IPS DF 19.7 (cell line): ENCODE measurements at regions not wholly inside any gene's neighbourhood (a gene's known extent, or its start where the extent isn't known, plus 50 kb on each side); places are given as distances from the start of the nearest gene placed in this dataset.

Source experiments
- DNase-seq: peaks from one replicate; pipeline ENCODE4 v3.0.0-alpha.2; 2013; ENCODE audit warnings: low read depth, low spot score

- no peak for DNase-seq
Observed at GRCh38 chr14:54090274-54090673, 133.6 kb upstream of the BMP4 start.

GRCh38 chr14:54094765-54095164 lies 138.1 kb upstream of the BMP4 start:
- DNase-seq: no peak

- DNase-seq: no peak
Observed at GRCh38 chr14:54098536-54098935, 141.9 kb upstream of the BMP4 start.

- DNase-seq: no peak
Observed at GRCh38 chr14:54102051-54102456, 145.4 kb upstream of the BMP4 start.

GRCh38 chr14:54102530-54102929 lies 145.9 kb upstream of the BMP4 start:
- DNase-seq: no peak

DNA sequence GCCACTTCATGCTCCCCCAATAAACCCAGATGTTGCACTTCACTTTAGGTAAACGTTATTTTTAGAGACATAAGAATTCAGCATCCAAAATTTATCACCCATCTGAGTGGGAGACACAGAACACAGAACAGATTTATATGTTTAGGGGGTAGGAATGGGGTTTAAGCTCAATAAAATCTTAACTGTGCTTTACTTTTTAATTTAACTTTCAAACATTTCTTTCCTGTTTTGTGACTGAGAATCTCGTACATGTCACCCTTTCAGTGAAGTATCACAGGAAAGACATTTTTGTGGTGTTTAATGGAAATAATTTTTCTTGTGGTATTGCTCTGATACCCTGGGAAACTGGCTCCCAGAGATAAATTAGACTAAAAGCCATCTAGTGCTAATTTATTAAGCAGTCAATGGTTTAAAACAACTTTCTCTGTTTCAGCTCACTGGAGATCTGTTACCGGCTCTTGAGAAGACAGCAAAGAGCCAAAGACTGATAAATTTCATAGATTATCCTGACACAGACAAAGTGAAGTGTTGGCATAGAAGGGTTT lies 148.0 kb upstream of the BMP4 start:
- DNase-seq: no peak

GRCh38 chr14:54105406-54105805 lies 148.8 kb upstream of the BMP4 start:
- no peak for DNase-seq

DNA sequence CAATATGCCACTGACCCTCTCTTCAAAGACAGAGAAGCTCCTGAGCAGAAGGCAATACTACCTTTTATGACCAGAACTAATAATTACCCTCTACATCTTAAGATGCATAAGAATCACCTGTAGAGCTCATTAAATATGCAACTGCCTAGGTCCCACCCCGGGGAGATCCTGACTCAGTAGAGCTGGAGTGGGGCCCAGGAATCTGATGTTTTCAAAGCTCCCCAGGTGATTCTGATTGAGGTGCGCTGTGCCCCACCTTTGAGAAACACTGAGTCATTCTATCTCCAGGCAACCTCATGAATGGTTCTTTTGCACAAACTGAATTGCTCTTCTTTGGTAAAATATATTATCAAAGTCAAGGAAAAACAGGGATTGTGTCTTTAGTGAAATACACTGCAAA lies 149.3 kb upstream of the BMP4 start:
- no peak for DNase-seq

- DNase-seq: no peak
Observed at GRCh38 chr14:54106661-54107377, 150.2 kb upstream of the BMP4 start.

- no peak for DNase-seq
Observed at GRCh38 chr14:54108481-54109471, 152.2 kb upstream of the BMP4 start.

DNA sequence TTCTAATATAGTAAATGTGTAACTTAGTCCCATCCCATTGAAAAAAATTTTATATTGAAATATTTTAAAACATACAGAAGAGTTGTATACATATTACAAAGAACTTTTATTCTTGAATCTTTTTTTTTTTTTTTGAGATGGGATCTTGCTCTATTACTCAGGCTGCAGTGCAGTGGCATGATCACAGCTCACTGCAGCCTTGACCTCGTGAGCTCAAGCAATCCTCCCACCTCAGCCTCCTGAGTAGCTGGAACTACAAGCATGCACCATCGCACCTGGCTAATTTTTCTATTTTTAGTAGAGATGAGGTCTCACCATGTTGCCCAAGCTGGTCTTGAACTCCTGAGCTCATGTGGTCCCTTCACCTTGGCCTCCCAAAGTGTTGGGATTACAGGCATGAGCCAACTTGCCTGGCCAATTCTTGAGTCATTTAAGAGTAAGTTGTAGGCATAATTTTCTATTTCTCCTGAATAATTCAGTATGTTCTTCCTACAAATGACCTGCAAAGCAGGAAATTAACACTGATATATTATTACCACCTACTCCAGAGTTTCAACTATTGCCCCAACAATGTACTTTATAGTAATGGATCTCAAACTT lies 153.0 kb upstream of the BMP4 start:
- DNase-seq: no peak

- DNase-seq: no peak
Observed at GRCh38 chr14:54114941-54115340, 158.3 kb upstream of the BMP4 start.

DNA sequence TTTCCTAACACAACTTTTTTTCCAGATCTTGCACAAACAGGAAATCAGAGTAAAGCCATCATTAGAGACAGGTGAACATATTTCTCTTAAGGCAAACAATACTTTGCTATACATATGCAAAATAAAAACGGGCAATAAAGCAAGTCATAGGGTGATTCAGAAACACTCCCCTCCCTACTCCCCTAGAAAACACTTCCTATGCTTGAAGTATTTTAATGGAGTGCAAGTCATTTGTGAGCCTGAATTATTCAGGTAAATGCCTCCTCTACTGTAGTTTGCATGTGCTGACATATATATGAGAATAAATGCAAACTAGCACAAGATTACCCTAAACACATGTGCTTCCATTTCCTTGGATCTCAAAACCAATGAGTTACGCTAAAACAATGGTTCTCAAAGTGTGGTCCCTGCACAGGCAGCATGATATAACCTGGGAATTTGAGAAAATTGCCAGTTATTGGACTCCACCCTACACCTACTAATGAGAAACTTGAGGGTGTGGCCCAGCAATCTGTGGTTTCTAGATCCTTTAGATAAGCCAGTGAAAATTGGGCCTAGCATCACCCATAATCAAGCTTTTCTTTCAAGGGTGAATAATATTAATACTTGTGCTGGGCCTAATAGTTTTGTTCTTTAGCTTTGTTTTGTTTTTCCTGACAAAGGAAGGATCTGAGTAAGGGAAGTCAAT lies 159.7 kb upstream of the BMP4 start:
- DNase-seq: no peak

DNA sequence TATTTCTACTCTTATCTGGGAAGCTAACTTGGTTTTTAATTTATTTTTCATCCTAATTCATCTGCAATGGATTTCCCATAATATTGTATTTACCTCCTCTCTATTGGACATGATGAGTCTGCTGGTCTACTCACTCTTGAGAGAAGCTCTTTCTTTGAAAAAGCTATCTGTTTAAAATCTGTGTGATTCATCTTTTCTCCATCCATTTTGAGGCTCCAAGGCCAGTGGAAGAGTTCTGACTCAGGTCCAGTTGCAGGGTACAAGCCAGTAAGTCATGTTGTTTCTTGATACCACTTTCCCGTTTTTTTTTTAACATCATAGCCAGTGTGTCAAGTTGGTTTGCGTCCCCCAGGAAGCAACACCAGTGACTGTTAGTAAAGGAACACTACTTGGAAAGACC lies 160.3 kb upstream of the BMP4 start:
- DNase-seq: no peak

- no peak for DNase-seq
Observed at GRCh38 chr14:54117396-54117795, 160.8 kb upstream of the BMP4 start.

DNA sequence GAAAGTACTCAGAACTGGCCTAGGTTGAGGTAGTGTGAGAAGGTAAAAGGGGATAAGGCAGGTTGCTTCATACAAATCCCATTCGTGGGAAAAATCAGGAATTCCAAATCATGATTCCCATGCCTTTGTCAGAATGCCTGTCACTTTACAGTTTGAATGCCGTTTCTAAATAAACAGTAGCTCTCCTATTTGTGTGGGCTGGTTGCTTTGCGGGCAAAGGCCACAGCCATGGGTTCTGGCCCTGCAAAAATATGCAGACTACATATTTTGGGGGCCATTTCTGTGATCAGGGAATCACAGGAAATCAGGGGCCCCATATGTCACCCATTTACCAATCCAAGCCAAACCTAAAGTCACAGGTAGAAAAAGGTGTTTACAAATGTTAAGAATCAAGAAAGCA lies 161.3 kb upstream of the BMP4 start:
- no peak for DNase-seq

GRCh38 chr14:54120260-54120659 lies 163.6 kb upstream of the BMP4 start:
- DNase-seq: no peak

GRCh38 chr14:54121466-54122027 lies 164.9 kb upstream of the BMP4 start:
- DNase-seq: no peak

GRCh38 chr14:54123841-54124240 lies 167.2 kb upstream of the BMP4 start:
- no peak for DNase-seq

DNA sequence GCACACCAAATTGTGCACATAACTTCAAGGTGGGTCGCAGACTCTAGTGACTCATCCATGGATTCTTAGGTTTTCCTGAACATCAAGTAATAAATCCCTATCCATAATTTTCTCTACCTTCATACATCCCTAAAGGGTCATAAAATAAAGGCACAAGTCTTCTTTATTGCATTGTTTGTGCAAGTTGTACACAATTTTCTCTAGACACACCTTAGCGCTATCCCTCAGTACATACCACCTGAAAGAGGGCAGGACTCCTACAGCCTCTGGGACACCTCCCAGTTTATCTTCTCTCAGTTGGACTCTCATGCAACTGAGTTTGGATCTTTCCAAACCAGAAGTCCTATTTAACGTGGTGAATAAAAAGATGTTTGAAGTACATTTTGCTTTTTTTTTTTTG lies 168.5 kb upstream of the BMP4 start:
- DNase-seq: no peak

DNA sequence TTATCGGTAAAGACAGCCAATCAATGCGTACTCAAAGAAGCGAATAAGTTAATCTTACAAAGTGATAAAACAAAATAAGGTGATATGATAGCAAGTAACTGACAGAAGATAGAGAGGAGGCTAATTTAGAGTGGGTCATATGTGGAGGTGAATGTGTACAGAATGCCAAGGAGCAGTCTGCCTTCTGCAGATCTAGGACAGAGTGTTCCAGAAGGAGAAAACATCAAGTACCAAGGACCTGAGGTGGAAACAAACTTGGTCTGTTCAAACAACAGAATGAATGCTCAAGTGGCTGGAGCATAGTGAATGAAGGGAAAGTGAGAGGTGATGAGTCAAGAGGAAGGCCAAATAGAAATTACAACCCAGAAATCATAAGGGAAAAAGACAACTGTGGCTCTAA lies 170.3 kb upstream of the BMP4 start:
- no peak for DNase-seq
